ENCODE measurements at regions not wholly inside any gene's neighbourhood (a gene's known extent, or its start where the extent isn't known, plus 50 kb on each side); places are given as distances from the start of the nearest gene placed in this dataset.
"Not testable (repeated sequence)": the region's sequence is repeated elsewhere in the genome, so short reads cannot be mapped to it uniquely, and the experiment has no call there.

DNA sequence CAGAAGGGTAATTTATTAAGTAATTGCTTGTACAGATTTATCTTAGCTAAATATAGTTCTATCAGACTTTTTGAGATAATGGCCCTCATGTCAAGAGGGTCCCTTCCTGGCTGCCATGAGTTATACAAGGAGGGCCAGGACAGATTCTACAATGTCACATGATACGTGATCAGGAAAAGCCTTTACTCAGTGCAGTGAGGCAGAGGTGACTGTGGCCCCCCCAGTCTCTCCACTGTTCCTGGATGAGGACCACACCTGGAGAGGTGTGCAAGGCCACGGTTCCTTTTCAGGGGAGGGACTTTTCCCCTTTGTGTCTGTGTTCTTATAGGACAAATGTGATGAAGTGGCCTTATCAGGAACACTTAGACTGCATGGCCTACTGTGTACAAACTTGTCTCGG lies 54.3 kb upstream of the LRCH1 start:
- DNase-seq: no peak

DNA sequence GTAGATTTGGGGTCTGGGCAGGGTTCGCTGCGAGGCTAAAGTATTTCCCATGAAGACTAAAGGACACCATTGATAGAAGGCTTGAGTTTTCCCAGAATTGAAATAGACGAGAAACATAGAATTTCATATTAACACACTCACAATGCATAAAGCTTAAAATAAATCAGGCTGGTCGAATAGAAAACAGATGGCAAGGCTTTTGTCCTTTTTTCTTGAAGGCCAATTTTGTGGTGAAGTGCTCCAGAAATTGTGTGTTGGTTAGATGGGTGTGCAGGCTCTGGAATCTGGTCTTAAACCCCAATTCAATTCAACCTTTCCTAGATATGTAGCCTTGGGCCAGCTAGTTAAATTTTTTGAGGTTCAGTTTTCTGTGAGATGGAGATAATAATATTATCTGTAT lies 56.9 kb upstream of the LRCH1 start:
- no peak for DNase-seq

DNA sequence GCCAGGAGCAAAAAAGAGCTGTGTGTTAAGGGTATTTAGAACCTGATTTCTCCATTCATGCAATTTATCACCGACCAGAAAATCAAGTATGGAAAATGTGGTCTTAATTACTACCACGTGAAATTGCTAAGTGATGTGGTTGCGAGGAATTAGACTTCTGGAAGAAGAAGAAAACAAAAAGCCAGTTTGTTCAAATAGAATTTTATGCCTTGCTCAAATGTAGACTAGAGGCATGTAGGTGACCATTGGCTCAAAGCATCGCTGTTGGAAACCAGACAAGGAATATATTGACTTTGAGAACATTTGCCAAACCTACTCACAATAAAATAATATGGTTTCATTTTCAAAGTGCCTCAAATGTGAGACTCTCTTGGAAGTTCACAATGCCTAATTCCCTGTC lies 57.3 kb upstream of the LRCH1 start:
- DNase-seq: no peak

DNA sequence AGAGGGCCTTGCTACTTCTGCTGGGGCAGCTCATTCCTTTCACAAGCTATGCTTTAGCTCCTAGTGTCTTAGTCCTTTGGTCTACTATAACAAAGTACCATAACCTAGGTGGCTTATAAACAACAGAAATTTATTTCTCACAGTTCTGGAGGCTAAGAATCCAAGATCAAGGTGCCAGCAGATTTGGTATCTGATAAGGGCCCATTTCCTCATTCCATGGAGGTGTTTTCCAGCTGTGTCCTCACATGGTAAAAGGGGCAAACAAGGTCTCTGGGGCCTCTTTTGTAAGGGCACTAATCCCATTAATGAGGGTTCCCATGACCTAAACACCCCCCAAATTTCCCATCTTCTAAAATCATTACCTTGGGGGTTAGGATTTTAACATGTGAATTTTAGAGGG lies 57.9 kb upstream of the LRCH1 start:
- DNase-seq: no peak

DNA sequence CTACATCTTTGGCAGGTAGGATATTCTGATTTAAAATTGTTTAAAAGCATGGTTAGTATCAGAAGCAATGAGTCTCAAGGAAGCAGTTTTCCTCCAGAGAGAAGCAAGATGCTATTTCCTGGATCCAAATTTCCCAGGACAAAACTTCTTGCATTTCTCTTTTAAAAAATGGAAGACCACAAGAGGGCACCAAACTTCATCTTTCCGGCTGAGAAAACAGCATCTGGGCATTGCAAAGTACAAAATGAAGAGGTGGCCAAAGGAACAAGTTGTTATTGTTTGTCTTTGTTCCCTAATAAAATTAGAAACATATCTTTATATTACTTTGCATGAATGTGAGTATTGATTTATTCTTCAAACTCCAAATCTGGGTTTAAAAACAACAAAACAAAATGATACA lies 60.0 kb upstream of the LRCH1 start:
- DNase-seq: no peak

DNA sequence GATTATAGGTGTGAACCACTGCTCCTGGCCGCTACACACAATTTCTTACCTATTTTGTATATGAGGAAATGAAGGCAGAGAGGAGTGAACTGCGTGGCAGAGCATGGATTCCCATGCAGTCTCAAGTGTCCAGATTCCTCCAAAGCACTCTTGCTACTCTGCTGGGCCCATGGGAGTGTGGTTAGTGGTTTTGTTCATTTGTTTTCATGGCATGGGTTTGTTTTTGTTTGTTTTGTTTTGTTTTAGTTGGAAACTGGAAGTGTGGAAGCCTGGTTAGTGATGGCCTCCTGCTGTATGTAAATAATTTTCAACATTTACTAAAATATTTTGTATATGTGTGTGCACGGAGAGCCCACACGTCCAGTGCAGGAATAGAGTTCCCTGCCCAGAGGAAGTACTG lies 61.3 kb upstream of the LRCH1 start:
- DNase-seq: no peak

DNA sequence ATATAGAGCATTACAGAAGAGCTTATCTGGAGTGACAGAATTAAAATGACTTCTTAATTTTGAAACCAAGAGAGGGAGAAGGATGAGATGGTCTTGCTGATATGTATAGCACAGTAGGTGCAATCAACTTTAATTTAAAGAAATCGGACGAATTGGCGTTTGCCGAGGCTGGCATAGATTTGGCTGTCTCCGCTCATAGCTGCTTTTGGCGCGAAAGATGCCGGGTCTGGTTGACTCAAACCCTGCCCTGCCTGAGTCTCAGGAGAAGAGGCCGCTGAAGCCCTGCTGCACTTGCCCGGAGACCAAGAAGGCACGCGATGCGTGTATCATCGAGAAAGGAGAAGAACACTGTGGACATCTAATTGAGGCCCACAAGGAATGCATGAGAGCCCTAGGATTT lies 62.3 kb upstream of the LRCH1 start:
- DNase-seq: not testable (repeated sequence)

DNA sequence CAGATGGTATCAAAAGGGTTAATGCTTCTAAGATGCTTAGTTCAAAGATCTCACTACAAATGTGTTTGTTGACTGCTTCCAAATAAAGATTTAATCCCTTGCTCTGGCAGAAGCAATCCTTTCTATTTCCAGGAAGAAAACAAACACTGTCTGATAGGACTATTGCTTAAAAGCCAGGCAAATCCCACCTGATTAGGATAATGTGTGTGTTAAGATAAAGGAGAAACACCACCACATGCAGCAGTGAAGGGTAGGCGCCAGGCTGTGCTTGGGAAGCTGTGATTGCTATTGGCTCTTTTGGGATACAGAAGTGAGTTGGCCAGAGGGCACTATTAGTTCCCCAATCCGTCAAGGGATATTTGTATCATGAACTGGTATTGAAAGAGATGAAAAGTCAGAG lies 62.8 kb upstream of the LRCH1 start:
- DNase-seq: no peak

DNA sequence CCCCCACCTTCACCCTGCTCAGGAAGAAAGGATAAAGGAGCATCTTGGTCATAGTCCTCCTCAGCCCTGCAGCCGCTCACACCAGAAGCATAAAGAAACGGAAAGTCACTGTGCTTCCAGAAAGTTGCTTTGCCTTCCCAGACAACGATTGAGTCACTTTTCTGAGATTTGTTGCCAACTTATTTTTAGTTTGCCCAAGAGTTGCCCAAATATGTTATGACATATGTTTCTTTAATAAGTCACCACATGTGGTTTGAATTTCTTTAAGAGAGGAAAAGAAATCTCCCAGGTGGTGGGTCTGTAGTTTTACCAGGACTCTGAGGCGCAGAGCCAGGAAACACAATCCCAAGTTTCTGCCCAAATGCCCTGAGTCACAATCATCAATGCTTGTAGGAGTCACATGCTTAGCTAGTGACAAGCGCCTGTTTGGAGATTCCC lies 63.4 kb upstream of the LRCH1 start:
- DNase-seq: no peak

DNA sequence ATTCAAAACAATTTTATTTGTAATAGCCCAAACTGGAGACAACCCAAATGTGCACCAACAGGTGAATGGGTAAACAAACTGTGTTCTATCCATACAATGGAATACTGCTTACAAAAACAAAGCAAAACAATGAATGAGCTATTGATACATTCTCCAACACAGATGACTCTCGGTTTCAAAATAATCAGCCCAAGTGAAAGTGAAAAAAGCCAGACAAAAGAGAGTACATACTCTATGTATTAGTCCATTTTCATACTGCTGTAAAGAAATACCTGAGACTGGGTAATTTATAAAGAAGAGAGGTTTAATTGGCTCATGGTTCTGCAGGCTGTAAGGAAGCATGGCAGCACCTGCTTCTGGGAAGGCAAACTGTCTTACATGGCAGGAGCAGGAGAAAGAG lies 65.2 kb upstream of the LRCH1 start:
- no peak for DNase-seq

DNA sequence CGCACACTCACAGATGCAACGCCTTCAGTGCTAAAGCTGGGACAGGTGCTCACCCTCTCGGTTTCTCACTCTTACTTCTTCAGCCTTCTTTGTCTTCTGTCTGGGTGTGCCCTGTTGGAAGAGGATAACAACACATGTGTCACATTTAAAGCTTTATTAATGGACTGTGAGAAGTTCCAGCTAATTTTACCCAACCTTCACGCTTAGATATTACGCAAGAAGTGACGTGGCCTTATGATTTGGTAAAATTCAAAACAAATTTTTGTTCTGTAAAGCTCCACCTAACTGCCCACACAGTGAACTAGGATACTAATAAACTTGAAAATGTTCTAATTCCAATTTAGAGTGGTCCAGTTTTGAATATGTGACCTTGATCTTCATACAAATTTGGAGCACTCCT lies 66.7 kb upstream of the LRCH1 start:
- no peak for DNase-seq

DNA sequence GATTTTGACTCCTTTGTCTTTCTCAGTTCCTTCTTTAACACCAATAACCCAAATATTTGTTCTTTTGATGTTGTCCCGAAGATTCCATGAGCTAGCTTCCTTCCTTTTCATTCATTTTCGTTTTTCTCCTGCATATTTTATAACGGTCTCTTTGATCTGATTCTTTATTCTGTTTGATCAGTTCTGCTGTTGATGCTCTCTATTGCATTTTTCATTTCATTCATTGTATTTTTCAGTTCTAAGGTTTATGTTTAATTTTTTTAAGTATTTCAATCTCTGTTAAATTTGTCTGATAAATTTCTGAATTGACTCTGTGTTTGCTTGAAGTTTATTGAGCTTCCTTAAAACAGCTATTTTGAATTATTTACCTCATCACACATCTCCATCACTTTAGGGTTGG lies 68.4 kb upstream of the LRCH1 start:
- no peak for DNase-seq

DNA sequence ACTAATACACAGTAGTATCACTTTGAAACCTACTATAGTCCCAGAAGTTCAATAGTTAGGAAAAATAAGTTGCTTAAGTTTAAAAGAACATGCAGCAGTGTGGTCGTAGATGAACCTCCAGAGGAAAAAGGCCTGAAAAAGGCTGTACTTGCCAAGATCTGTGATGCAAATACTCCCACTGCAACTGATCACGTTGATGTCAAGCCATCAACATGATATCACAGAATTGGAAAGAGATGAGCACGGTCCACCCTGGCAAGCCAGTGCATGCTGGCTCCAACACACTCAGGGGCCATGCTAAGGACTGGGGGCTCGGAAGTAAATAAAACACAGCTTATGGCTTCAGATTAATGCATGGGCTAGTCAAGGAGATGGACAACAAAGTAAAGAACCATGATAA lies 71.8 kb upstream of the LRCH1 start:
- no peak for DNase-seq

DNA sequence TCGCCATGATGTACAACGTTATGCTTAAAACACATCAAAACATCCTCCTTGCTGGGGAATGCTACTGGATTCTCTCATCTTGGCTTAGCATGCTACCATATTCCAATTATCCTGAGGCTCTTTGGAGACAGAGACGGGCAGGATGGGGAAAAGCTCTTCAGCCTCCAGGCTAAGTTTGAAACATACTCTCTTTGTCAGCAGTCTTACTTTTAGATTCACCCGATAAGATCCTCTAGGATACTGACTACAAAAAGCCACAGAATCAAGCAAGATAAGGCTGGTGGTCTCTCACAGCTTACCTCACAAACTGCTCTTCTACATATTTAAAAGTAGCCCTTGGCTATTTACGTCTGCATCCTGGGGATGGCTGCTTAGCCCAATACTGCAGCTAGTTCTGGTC lies 72.8 kb upstream of the LRCH1 start:
- DNase-seq: no peak

DNA sequence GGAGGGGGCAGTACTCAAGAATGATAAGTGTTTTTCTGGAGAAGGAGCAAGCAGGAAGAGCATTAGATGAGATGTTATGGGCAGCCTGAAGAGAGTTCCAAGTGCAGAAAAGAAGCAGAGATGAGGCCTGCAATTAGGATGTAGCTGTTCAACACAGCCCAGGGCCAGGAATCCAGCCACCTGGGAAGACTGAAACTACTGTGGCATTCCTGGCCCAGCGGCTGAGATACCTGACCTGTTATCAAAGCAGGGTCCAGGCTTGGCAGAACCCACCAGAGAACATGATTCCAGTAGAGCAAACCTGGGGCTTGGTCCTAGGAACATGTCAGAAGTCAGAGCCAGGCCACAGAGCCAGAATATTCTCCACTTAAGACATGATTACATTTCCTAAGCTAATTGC lies 73.3 kb upstream of the LRCH1 start:
- no peak for DNase-seq

DNA sequence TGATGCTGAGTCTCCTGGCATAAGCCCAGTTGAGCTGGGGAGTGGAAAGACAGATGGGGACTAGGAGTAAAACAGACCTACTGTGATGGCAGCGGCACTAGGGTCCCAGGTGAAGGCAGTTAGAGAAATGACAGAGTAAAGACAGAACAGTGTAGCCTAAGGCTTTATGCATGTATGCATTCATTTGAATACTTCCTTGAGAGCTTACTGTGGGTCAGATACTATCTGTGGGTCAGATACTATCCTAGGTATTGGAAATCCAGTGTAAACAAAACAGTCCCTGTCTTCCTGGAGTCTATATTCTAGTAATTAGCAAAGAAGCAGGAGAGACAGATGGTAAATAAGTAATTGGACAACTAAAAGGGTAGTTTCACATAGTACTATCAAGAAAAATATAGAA lies 73.7 kb upstream of the LRCH1 start:
- DNase-seq: no peak

DNA sequence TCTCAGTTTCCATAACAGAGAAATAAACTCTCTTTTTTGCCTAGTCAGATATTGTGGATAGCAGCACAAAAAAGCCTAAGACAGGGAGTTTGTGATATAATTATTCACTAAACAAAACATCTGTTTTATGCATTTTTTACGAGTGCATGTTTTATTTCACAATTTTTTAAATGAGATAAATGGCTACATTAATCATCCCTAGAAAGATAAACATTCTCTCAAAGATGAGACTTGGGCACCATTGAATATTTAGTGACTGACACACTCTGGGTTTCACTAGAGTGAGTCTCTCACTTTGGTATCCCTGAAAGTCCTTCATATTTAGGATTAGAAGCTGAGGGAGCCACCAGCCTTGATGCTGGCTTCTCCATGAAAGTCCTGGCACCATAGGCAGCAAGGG lies 74.3 kb upstream of the LRCH1 start:
- DNase-seq: no peak

DNA sequence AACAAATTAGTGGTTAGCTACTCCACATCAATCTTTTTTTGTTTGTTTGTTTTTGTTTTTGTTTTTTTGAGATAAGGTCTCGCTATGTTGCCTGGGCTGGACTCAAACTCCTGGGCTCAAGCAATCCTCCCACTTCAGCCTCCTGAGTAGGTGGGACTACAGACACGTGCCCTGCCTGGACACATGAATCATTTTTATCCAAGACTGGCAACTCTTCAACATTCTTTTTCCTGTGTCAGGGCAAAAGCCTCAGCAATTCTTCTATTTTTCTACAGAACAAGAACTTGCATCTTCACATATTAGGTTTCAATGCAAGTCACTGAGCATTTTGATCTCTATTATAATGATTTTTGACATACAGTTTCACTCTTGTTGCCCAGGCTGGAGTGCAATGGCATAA lies 76.8 kb upstream of the LRCH1 start:
- DNase-seq: no peak

DNA sequence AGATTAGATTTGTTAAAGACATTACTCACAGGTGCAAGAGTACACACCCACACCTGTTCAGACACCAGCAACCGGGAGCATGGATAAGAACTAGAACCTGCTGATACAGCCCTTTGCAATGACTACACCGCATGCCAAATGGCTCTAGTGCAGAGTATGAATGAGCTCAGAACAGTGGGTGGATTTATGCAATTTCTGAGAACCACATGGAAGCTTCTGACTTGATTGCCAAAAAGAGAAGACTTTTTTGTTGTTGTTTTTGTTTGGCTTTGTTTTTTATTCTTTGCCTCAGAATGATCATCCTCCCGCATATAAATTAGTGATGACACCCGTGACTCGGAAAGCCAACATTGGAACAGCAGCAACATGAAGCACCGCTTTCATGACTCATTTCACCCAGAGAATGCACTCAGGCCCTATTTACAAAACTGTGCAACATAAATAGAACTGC lies 77.4 kb upstream of the LRCH1 start:
- DNase-seq: no peak

DNA sequence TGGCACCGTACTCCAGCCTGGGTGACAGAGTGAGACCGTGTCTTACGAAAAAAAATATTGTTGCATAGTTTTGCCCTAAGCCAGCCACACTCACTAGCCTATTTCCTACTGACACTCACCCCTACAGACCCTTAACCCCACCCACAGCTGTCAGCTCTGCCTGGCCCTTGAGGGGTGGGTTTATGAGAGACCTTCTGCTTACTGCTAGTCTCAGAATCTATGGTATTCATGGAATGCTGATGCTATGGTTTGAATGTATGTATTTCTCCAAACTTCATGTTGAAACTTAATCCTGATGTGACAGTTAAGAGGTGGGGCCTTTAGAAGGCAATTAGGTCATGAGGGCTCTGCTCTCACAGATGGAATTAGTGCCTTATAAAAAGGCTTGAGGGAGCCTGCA lies 79.2 kb upstream of the LRCH1 start:
- no peak for DNase-seq

DNA sequence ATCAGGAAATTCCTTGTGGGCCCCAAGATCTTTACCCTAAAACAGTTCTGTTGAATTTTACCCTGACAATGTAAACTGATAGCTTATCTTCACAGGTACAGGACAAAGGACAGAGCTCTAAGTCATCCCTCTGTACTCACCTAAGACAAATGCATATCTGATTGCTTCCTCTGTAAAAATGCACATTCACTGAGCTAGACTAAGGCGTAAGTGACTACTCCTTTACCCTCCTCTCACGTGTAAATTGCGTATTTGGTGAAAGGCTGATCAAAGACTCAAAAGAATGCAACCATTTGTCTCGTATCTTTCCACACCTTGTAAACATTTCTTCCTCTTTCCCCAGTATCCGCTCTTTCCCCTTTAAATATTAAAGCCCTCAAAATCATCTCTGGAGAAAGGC lies 80.6 kb upstream of the LRCH1 start:
- no peak for DNase-seq

DNA sequence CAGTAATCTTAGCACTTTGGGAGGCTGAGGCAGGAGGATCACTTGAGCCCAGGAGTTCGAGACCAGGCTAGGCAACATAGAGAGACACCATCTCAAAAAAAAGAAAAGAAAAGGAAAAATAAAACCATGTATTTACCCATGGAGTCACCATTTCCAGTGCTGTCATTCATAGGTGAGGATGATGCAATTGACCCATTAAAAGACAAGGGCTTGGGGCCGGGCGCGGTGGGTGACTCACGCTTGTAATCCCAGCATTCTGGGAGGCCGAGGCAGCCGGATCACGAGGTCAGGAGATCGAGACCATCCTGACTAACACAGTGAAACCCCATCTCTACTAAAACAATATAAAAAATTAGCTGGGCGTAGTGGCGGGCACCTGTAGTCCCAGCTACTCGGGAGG lies 82.6 kb upstream of the RUBCNL start:
- DNase-seq: not testable (repeated sequence)

DNA sequence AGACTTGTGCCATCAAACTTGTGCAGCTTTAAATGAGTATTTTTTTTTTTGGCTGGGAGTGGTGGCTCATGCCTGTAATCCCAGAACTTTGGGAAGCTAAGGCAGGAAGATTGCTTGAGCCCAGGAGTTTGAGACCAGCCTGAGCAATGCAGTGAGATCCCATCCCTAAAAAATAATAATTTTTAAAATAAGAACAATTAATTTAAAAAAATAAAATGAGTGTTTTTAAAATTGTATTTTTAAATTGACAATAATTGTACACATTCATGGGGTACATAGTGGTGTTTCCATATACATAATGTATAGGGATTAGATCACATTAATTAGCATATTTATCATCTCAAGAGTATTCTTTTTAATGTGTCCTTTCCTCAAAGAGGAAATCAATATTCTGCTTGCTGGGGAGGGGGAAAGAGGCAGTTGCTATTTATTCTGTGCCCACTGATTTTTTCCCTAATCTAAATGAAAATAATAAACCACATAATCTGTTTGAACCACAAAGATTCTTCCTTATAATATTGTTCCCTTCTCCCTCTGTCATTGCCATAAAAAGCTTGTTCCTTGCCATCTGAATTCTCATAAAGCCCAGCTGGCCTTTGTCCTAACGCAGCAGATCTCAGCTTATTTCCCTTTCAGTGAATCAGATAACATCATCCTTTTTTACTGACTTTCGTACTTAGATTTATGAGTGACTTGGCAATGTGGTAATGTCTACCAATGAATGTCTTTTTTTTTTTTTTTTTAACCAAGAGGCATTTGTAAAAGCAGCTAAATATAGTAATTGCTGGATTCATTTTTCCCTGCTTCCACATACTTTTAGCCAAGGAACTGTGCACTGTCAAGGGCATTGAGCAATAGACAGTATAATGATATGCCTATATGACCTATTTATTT lies 81.8 kb upstream of the RUBCNL start:
- no peak for DNase-seq

DNA sequence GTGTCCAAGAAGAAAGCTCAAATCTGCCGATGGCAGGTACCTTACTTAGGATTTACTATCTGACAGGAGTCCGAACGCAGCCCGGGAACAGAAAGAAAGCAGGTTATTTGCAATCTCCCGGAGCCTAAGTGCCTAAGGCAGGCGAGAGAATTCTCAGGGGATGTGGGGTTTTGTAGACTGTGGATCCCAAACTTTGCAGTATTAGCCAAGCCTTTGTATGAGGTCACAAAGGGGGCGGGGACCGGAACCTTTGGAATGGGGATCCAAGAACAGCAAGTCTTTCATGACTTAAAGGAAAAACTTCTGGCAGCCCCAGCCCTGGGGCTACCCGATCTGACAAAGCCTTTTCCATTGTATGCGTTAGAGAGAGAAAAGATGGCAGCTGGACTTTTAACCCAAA lies 80.6 kb upstream of the RUBCNL start:
- DNase-seq: not testable (repeated sequence)

DNA sequence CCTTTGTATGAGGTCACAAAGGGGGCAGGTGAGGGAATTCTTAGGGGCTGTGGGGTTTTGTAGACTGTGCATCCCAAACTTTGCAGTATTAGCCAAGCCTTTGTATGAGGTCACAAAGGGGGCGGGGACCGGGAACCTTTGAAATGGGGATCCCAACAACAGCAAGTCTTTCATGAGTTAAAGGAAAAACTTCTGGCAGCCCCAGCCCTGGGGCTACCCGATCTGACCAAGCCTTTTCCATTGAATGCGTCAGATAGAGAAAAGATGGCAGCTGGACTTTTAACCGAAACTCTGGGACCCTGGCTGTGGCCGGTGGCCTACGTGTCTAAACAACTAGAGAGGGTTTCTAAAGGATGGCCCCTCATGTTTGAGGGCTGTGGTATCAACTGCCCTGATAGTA lies 79.0 kb upstream of the RUBCNL start:
- DNase-seq: not testable (repeated sequence)

Data from activated CD4-positive, alpha-beta T cell treated with anti-CD3 and anti-CD28 coated beads for 48 hours (primary cell).